Mesodermal cell (in vitro differentiated cells): ENCODE measurements at regions not wholly inside any gene's neighbourhood (a gene's known extent, or its start where the extent isn't known, plus 50 kb on each side); places are given as distances from the start of the nearest gene placed in this dataset.

Experiments
- H3K27ac ChIP-seq: 2 replicates; pipeline ENCODE4 v1.7.0; 2013; ENCODE audit warnings: mild to moderate bottlenecking, low read depth, low read length, moderate library complexity; ENCODE audit not compliant: severe bottlenecking
- H3K36me3 ChIP-seq: 2 replicates; pipeline ENCODE4 v1.7.1; 2013; ENCODE audit warnings: mild to moderate bottlenecking, low read length, moderate library complexity; ENCODE audit not compliant: control insufficient read depth, insufficient read depth
- H3K4me1 ChIP-seq: one replicate; pipeline ENCODE4 v1.7.1; 2013; ENCODE audit warnings: mild to moderate bottlenecking, low read length; ENCODE audit not compliant: insufficient read depth, control insufficient read depth, poor library complexity, severe bottlenecking
- H3K4me3 ChIP-seq: 2 replicates; pipeline ENCODE4 v1.7.0; 2013; ENCODE audit warnings: low read length, control low read depth, mild to moderate bottlenecking; ENCODE audit not compliant: insufficient read depth, poor library complexity, severe bottlenecking; ENCODE audit errors: extremely low read depth
- H3K9me3 ChIP-seq: 2 replicates; pipeline ENCODE4 v1.7.1; 2013; ENCODE audit warnings: mild to moderate bottlenecking, low read length, moderate library complexity; ENCODE audit not compliant: control insufficient read depth
- WGBS, 2 experiments: methylation state at CpG; one replicate each; pipeline ENCODE4 v1.1.5; 2013; ENCODE audit warnings: missing lambda C conversion rate in 2 of 2; ENCODE audit not compliant: insufficient coverage in 2 of 2; 5-methylcytosine and 5-hydroxymethylcytosine counted together

GRCh38 chr18:27413495-27414401 lies 228.6 kb upstream of the CHST9 start:
- no peaks in the 10 kb centered on the region for H3K36me3 ChIP-seq
- H3K4me3 ChIP-seq, result no peak overlapping the region
- H3K4me1 ChIP-seq, result no peaks in the 10 kb centered on the region
- H3K9me3 ChIP-seq, result no peaks in the 10 kb centered on the region
- no peak overlapping the region for H3K27ac ChIP-seq
- WGBS, 2 experiments, result 71 to 80% methylated on average over 1 to 4 of the region's 7 CpGs

GRCh38 chr18:27412556-27412955 lies 227.4 kb upstream of the CHST9 start:
- no peaks in the 10 kb centered on the region for H3K4me1 ChIP-seq
- WGBS, 2 experiments, result 86 to 100% methylated on average over 1 of the region's 1 CpG
- H3K4me3 ChIP-seq, result no peak overlapping the region
- no peak overlapping the region for H3K27ac ChIP-seq
- H3K9me3 ChIP-seq, result no peaks in the 10 kb centered on the region
- no peaks in the 10 kb centered on the region for H3K36me3 ChIP-seq

GRCh38 chr18:27411911-27412310 lies 226.8 kb upstream of the CHST9 start:
- WGBS, 2 experiments, result 83% methylated on average over 1 of the region's 2 CpGs; no CpG with 5 or more reads in 1 of the 2 experiments
- H3K27ac ChIP-seq, result no peak overlapping the region
- H3K4me1 ChIP-seq, result no peaks in the 10 kb centered on the region
- no peak overlapping the region for H3K4me3 ChIP-seq
- no peaks in the 10 kb centered on the region for H3K36me3 ChIP-seq
- H3K9me3 ChIP-seq, result no peaks in the 10 kb centered on the region

GRCh38 chr18:27411013-27411412 lies 225.9 kb upstream of the CHST9 start:
- WGBS, 2 experiments, result 80 to 88% methylated on average over 1 of the region's 1 CpG
- H3K9me3 ChIP-seq, result no peaks in the 10 kb centered on the region
- no peaks in the 10 kb centered on the region for H3K4me1 ChIP-seq
- H3K4me3 ChIP-seq, result no peak overlapping the region
- no peaks in the 10 kb centered on the region for H3K36me3 ChIP-seq
- no peak overlapping the region for H3K27ac ChIP-seq

GRCh38 chr18:27404855-27405254 lies 219.7 kb upstream of the CHST9 start:
- no peak overlapping the region for H3K4me3 ChIP-seq
- no peaks in the 10 kb centered on the region for H3K4me1 ChIP-seq
- 85% methylated on average over 2 of the region's 2 CpGs; no CpG with 5 or more reads in 1 of the 2 experiments for WGBS, 2 experiments
- H3K9me3 ChIP-seq, result no peaks in the 10 kb centered on the region
- no peak overlapping the region for H3K27ac ChIP-seq
- H3K36me3 ChIP-seq, result no peaks in the 10 kb centered on the region

- no peaks in the 10 kb centered on the region for H3K36me3 ChIP-seq
- H3K4me3 ChIP-seq, result no peak overlapping the region
- 44 to 61% methylated on average over 5 to 7 of the region's 9 CpGs for WGBS, 2 experiments
- no peaks in the 10 kb centered on the region for H3K9me3 ChIP-seq
- H3K27ac ChIP-seq, result no peak overlapping the region
- no peaks in the 10 kb centered on the region for H3K4me1 ChIP-seq
These were observed 214.9 kb upstream of the CHST9 start for GRCh38 chr18:27400001-27400400.

- Histone ChIP-seq H3K4me1 (no peaks in the 10 kb centered on the region), H3K36me3 (no peaks in the 10 kb centered on the region), H3K27ac (no peak overlapping the region), H3K4me3 (no peak overlapping the region), H3K9me3 (no peaks in the 10 kb centered on the region)
- no CpG with 5 or more reads among the region's 1 CpG for WGBS, 2 experiments
These were observed 210.6 kb upstream of the CHST9 start for GRCh38 chr18:27395752-27396151.

- Histone ChIP-seq H3K27ac (no peak overlapping the region), H3K4me3 (no peak overlapping the region), H3K4me1 (no peaks in the 10 kb centered on the region), H3K9me3 (no peaks in the 10 kb centered on the region), H3K36me3 (no peaks in the 10 kb centered on the region)
- 67 to 78% methylated on average over 1 to 2 of the region's 3 CpGs for WGBS, 2 experiments
These were observed 209.6 kb upstream of the CHST9 start for GRCh38 chr18:27394687-27395086.

GRCh38 chr18:27382567-27383216 lies 197.6 kb upstream of the CHST9 start:
- Histone ChIP-seq H3K4me3 (no peak overlapping the region), H3K4me1 (peaks cover 10% of the 10 kb centered on the region), H3K36me3 (no peaks in the 10 kb centered on the region), H3K9me3 (no peaks in the 10 kb centered on the region), H3K27ac (no peak overlapping the region)
- WGBS, 2 experiments, result 100% methylated on average over 2 to 3 of the region's 4 CpGs

GRCh38 chr18:27378431-27379095 lies 193.5 kb upstream of the CHST9 start:
- Histone ChIP-seq H3K4me1 (peaks cover 15% of the 10 kb centered on the region), H3K9me3 (no peaks in the 10 kb centered on the region), H3K4me3 (no peak overlapping the region), H3K36me3 (no peaks in the 10 kb centered on the region), H3K27ac (peak overlapping the region; percentile 37)
- WGBS, 2 experiments, result 50 to 71% methylated on average over 1 to 2 of the region's 2 CpGs
